HUES48 (cell line): ENCODE measurements at regions not wholly inside any gene's neighbourhood (a gene's known extent, or its start where the extent isn't known, plus 50 kb on each side); places are given as distances from the start of the nearest gene placed in this dataset.
"Not testable (repeated sequence)": the region's sequence is repeated elsewhere in the genome, so short reads cannot be mapped to it uniquely, and the experiment has no call there.

ENCODE experiments used
- H3K27ac ChIP-seq: one replicate; pipeline ENCODE4 v1.7.0; 2013; ENCODE audit warnings: low read depth, low read length, inconsistent platforms
- H3K27me3 ChIP-seq: 2 replicates; pipeline ENCODE4 v1.6.1; 2013; ENCODE audit warnings: mild to moderate bottlenecking, low read length; ENCODE audit not compliant: control insufficient read depth, insufficient read depth
- H3K36me3 ChIP-seq: 2 replicates; pipeline ENCODE4 v1.6.1; 2013; ENCODE audit warnings: low read length; ENCODE audit not compliant: control insufficient read depth, insufficient read depth
- H3K4me1 ChIP-seq: 2 replicates; pipeline ENCODE4 v1.6.1; 2013; ENCODE audit warnings: mild to moderate bottlenecking, low read length; ENCODE audit not compliant: control insufficient read depth, insufficient read depth
- H3K4me3 ChIP-seq: 2 replicates; pipeline ENCODE4 v1.5.1; 2013; ENCODE audit warnings: mild to moderate bottlenecking, low read depth, low read length
- H3K9ac ChIP-seq: 2 replicates; pipeline ENCODE4 v1.6.1; 2013; ENCODE audit warnings: mild to moderate bottlenecking, low read depth, low read length, moderate library complexity
- H3K9me3 ChIP-seq: 2 replicates; pipeline ENCODE4 v1.6.1; 2013; ENCODE audit warnings: low read length; ENCODE audit not compliant: control insufficient read depth, insufficient read depth

DNA sequence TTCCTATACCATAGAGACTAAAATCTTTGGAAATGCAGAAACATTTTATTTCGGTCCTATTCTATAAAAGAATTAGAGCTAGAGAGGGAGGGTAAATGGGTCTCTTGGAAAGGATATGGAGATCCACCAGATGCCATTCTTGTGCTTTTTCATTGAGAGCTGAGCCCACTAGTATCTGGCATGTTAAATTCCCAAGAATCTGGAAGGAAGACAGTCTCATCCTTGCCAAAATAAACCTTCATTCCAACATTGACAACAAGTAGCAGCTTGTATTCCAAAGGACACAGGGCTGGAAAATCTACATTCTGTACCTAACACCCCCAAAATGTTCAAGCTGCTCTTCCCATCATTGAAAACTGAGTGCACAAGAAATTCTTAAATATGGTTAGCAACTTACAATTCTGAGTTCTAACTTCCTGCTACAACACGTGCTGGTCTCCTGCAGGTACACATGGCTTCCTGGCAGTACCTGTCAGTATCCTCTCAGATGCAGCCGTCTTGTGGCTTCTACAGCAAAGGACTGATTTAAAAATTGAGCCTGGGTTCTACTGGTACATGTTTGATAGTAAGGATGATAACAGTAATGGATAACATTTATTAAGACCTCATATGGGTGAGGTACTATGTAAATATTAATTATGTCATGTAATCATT lies 348.1 kb downstream of the SV2B start:
- no peaks in the 10 kb centered on the region for H3K4me1 ChIP-seq
- H3K36me3 ChIP-seq = no peaks in the 10 kb centered on the region

DNA sequence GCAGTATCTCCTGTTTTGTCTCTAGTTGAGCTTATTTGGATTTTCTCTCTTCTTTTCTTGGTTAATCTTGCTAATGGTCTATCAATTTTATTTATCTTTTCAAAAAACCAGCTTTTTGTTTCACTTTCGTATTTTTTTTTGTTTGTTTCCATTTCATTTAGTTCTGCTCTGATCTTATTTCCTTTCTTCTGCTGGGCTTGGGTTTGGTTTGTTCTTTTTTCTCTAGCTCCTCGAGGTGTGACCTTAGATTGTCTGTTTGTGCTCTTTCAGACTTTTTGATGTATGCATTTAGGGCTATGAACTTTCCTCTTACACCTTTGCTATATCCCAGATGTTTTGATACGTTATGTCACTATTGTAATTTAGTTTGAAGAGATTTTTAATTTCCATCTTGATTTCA lies 353.3 kb downstream of the SV2B start:
- not testable (repeated sequence) for H3K9me3 ChIP-seq, H3K4me1 ChIP-seq, H3K27ac ChIP-seq, H3K36me3 ChIP-seq, H3K27me3 ChIP-seq, H3K9ac ChIP-seq, H3K4me3 ChIP-seq

More for the DNA sequence above, 348.1 kb downstream of the SV2B start:
- H3K9ac ChIP-seq = no peak overlapping the region
- H3K27ac ChIP-seq = no peak overlapping the region
- H3K4me3 ChIP-seq = no peak overlapping the region
- no peaks in the 10 kb centered on the region for H3K9me3 ChIP-seq
- H3K27me3 ChIP-seq = no peaks in the 10 kb centered on the region

DNA sequence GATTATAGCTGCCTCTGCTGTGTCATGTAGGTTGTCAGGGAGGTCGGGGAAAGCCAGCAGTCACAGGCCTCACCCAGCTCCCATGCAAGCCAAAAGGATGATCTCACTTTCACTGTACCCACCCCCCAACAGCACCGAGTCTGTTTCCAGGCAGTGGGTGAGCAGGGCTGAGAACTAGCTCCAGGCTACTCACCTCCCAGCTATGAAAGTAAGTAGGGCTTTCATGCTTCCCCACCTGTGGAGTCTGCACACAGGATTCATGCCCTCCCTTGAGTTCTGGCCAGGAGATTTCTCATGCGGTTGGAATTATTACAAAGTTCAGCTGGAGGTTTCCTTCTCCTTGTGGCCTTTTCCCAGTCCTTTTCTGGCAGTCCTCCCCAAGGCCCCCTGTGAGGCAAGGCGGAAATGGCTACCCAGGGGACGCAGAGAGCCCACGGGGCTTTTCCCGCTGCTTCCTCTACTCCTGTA lies 356.2 kb downstream of the SV2B start:
- H3K4me3 ChIP-seq = no peak overlapping the region
- H3K27ac ChIP-seq = no peak overlapping the region

DNA sequence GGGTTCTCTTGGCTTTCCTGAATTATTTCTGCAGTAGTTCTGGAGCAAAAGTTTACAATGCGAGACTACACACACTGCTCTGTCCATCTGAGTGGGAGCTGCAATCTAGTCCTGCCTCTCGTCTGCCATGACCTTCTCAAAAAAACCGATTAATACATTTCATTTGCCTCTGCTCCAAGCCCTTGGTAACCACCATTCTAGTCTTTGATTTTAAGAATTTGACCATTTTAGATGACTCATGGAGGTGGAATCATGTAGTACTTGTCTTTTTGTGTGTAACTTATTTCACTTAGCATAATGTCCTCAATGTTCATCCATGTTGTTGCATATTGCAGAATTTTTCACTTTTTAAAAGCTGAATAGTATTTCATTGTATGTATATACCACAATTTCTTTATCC lies 356.9 kb downstream of the SV2B start:
- H3K27me3 ChIP-seq = no peaks in the 10 kb centered on the region
- H3K4me3 ChIP-seq = no peak overlapping the region
- H3K36me3 ChIP-seq = no peaks in the 10 kb centered on the region
- no peaks in the 10 kb centered on the region for H3K4me1 ChIP-seq
- no peaks in the 10 kb centered on the region for H3K9me3 ChIP-seq
- H3K9ac ChIP-seq = no peak overlapping the region
- H3K27ac ChIP-seq = no peak overlapping the region

More for the DNA sequence above, 356.2 kb downstream of the SV2B start:
- H3K36me3 ChIP-seq = no peaks in the 10 kb centered on the region
- no peaks in the 10 kb centered on the region for H3K9me3 ChIP-seq
- no peaks in the 10 kb centered on the region for H3K27me3 ChIP-seq
- H3K4me1 ChIP-seq = no peaks in the 10 kb centered on the region
- no peak overlapping the region for H3K9ac ChIP-seq

DNA sequence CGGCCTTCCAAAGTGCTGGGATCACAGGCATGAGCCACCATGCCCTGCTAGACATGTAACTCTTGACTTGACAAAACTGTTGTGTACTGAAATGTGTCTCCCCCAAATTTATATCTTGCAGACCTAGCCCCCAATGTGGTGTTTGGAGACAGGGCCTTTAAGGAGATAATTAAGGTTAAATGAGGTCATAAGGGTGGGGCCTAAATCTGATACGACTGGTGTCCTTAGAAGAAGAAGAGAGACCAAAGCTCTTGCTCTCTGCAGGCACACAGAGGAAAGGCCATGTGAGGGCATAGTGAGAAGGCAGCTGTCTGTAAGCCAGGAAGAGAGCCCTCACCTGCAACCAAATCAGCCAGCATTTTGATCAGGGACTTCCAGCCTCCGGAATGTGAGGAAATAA lies 361.3 kb downstream of the SV2B start:
- Histone ChIP-seq H3K9me3 (no peaks in the 10 kb centered on the region), H3K27ac (no peak overlapping the region), H3K27me3 (no peaks in the 10 kb centered on the region), H3K36me3 (no peaks in the 10 kb centered on the region), H3K4me1 (no peaks in the 10 kb centered on the region), H3K4me3 (no peak overlapping the region), H3K9ac (no peak overlapping the region)

DNA sequence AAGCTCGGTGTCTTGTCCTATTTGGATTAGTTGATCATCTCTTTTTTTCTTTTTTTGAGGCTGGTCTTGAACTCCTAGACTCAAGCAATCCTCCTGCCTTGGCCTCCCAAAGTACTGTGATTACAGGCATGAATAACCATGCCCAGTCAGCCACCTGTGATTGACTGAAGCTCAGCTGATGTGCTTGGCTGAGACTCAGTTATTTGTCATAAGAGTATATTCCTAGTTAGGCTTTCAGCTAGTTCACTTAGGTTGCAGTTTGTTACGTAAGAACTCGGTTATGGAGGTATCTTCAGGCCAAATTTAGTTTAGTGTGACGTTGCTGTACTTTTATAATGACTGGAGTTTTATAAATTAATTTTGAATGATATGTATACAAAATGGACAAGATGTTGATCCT lies 365.0 kb downstream of the SV2B start:
- Histone ChIP-seq H3K36me3 (no peaks in the 10 kb centered on the region), H3K27ac (no peak overlapping the region), H3K9ac (no peak overlapping the region), H3K9me3 (no peaks in the 10 kb centered on the region), H3K27me3 (no peaks in the 10 kb centered on the region), H3K4me3 (no peak overlapping the region), H3K4me1 (no peaks in the 10 kb centered on the region)

DNA sequence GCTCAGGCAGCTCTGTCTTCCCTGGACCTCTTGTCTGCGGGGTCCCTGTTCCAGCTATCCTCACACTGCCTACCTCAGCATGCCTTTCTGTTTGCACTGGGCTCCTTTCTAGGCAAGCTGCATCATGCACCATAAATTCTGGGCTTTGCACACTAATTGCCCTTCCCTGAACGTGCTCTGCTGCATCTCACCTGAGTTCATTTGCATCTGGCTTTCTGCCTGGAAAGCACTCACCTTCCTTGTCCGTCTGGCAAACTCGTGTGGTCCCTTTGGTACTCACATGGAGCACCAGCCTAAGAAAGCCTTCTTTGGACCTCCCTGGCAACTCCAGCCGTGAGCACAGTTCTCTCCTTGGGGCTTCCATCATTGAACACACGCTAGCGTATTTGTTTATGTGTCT lies 365.6 kb downstream of the SV2B start:
- no peaks in the 10 kb centered on the region for H3K9me3 ChIP-seq
- no peaks in the 10 kb centered on the region for H3K27me3 ChIP-seq
- no peak overlapping the region for H3K4me3 ChIP-seq
- H3K4me1 ChIP-seq = no peaks in the 10 kb centered on the region
- H3K27ac ChIP-seq = no peak overlapping the region
- no peaks in the 10 kb centered on the region for H3K36me3 ChIP-seq
- H3K9ac ChIP-seq = no peak overlapping the region

DNA sequence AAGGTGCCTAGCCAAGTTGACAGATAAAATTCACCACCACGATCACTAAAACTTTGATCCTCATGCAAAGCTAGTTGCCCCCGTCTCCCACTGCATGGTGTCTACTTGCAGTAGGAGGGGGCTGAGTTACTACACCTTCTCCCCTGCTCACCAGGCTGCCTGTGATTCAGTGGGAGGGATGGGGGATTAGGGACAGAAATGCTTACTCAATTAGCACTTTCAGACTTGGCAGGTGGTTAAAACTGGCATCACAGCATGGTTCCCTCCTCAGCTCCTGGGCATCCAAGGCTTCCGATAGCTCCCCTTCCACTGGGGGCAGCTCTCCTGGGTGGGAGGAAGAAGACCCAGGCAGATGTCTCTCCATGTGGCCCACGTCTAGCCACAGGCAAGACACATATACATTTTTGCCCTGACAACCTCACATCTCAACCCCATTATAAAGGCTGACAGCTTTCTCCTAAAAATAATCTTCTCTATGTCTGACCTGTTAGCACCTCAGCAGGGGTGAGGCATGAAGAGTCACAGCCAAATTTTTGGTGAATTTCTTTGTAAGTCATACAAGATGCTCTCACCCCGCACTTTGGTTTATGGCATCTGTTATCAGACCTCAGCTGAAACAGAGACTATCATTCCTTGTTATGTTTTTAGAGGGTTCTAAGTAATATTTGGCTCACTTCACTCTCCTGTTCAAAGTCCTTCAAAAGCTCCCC lies 369.0 kb downstream of the SV2B start:
- Histone ChIP-seq H3K9me3 (no peaks in the 10 kb centered on the region), H3K4me3 (no peak overlapping the region), H3K4me1 (no peaks in the 10 kb centered on the region), H3K9ac (no peak overlapping the region), H3K27ac (no peak overlapping the region), H3K27me3 (no peaks in the 10 kb centered on the region), H3K36me3 (no peaks in the 10 kb centered on the region)

DNA sequence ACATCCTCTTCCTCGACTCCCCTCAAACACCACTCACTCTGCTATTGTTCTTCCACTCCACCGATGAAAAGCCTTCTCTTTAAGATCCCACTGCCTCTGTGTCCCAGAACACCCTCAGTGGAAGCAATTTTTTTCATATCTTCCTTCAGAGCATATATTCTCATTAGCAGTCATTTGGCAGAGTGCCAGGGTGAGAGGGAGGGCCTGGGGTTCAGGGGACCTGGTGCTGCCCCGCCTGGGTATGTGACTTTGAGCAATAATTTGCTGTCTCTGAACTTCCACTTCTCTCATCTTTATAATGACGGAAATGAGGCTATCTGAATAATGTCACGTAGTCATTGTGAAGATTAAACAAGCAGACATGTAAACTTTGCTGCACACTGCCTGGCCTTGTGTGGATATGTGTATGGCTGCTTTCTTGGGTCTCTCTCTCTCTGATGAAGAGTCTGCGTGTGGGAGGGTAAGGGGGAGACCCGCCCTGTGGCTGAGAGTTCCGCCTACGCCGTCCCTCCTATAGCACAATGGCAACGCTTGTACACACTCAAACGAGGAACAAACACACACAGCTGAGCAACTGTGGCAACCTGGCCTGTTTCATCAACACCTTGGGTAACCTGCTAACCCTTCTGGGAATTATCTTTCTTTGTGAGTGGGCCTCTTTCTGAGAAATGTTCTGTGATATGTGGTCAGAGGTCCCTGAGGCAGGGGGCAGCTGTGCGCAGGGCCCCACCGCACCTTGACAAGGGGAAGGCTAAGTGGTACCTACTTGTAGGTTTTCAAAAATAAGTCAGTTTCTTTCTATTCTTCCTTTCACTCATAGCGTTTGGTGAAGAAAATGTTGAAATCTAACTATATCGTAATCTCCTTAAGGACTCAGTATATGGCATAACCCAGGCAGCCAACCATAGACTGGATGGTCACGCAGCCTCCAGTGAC lies 369.8 kb downstream of the SV2B start:
- Histone ChIP-seq H3K9me3 (no peaks in the 10 kb centered on the region), H3K27me3 (no peaks in the 10 kb centered on the region), H3K9ac (no peak overlapping the region), H3K36me3 (no peaks in the 10 kb centered on the region), H3K4me1 (no peaks in the 10 kb centered on the region), H3K4me3 (no peak overlapping the region), H3K27ac (no peak overlapping the region)

DNA sequence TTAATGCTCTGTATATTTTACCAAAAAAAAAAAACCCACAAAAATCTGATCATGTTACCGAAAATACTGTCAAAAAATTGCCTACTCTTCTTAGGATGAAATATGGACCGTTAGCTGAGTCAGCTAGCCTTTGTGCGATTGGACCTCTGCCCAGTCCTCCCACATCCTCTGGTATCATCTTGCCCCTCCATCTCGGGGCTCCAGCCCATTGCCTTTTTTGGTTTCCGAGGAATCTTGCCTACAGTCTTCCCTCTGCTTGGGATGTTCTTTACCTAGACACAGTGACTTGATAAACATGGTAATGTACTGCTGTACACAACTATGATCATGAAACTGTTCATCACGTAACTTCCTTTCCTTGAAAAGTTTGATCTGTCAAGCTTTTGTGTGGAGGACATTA lies 371.4 kb downstream of the SV2B start:
- Histone ChIP-seq H3K27ac (no peak overlapping the region), H3K36me3 (no peaks in the 10 kb centered on the region), H3K27me3 (no peaks in the 10 kb centered on the region), H3K9ac (no peak overlapping the region), H3K9me3 (no peaks in the 10 kb centered on the region), H3K4me1 (no peaks in the 10 kb centered on the region), H3K4me3 (no peak overlapping the region)

DNA sequence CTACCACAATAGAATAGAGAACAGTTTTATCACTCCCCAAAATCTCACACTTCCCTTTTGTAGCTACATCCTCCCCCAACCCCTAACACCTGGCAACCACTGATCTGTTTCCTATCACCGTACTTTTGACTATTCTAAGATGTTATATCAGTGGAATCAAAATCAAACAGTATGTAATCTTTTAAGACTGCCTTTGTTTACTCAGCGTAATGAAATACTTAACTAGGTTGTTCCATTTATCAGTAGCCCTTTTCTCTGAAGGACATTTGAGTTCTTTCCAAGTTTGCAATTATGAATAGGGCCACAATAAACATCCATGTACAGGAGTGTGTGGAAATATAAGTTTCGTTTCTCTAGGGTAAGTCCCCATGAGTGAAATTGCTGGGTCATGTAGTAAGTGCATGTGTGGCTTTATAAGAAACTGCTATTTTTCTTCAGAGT lies 372.3 kb downstream of the SV2B start:
- H3K4me3 ChIP-seq = no peak overlapping the region
- no peak overlapping the region for H3K27ac ChIP-seq
- H3K4me1 ChIP-seq = no peaks in the 10 kb centered on the region
- H3K27me3 ChIP-seq = no peaks in the 10 kb centered on the region
- no peaks in the 10 kb centered on the region for H3K9me3 ChIP-seq
- H3K9ac ChIP-seq = no peak overlapping the region
- no peaks in the 10 kb centered on the region for H3K36me3 ChIP-seq
